GM18951 (cell line): ENCODE measurements at regions not wholly inside any gene's neighbourhood (a gene's known extent, or its start where the extent isn't known, plus 50 kb on each side); places are given as distances from the start of the nearest gene placed in this dataset.

Experiments used
- POLR2A ChIP-seq: IDR thresholded peaks from 4 replicates; pipeline ENCODE4 v1.6.1; 2011; ENCODE audit warnings: mild to moderate bottlenecking; ENCODE audit not compliant: insufficient read length, insufficient read depth; ENCODE audit errors: extremely low read depth
- in situ Hi-C: fragments of 300-500 bp; cut with MboI; formaldehyde crosslinking; loops from one replicate; pipeline ENCODE4 v1.12.0; 2022; ENCODE audit warnings: low sequenced_read_pairs, mixed read lengths, inconsistent platforms; ENCODE audit not compliant: unreplicated experiment

DNA sequence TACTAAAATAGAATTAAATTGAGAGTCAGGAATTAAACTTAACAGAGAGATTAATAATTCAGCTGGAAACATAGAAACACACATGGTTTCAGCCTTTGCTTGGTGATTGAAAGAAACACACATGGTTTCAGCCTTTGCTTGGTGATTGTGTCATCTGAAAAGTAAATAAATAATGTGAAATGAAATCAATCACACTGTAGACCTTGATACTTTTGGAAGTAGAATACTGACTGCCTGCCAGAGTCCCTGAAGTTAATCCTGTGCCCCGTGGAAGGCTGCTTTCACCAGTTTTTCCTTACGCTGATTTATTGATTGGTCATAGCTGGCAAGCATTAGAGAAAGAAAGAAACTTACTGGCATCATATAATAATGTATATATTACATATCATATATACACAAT is 1252.7 kb upstream of the FAM98A start:
- no peak for TF ChIP-seq POLR2A
- in situ Hi-C loops, result no loop called here

DNA sequence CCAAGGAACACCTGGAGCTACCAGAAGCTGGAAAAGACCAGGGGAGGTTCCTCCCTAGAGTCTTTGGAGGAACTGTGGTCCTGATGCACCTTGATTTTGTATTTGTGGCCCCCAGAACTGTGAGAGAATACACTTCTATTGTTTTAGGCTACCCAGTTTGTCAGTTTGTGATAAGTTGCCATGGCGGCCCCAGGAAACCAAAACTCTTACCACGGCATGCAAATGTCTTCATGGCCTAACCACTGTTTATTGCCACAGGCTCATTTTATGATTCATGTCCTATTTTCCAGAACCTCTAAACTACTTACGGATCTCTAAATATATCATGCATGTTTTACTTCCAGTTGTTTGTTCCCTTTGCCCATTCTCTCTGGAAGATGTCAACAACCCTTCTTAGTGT is 1250.7 kb upstream of the FAM98A start:
- in situ Hi-C loops, result no loop called here
- no peak for TF ChIP-seq POLR2A

DNA sequence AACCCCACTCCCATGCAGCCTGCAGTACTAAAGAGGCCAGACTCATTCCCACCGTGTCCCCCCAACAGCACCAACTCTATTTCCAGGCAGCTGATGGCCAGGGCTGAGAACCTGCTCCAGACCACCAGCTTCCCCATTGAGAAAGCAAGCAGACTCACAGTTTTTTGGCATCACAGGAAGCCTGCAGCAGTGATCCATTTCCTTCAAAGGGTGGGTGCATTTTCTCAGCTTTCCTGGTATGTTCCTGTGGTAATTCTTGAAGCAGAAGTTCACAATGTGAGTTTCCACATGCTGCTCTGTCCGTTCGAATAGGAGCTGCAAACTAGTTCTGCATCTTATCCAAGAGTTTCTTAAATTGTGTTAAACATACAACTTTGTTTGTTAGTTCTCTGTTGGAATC is 1249.6 kb upstream of the FAM98A start:
- in situ Hi-C loops, result no loop called here
- TF ChIP-seq POLR2A, result no peak

DNA sequence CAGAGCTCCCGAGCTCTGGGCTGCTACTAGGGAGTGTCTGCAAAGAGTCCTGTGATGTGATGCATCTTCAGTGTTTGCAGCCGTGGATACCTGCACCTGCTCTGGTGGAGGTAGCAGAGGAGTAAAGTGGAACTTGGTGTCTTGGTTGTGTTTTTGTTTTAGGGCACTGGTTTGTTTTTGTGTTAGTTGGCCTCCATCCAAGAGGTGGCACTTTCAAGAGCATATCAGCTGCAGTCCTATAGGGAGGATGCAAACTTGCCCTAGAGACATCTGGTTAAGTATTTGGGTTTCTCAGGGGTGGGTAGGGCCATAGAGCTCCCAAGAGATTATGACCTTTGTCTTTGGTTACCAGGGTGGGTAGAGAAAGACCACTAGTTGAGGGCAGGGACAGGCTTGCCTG is 1249.0 kb upstream of the FAM98A start:
- in situ Hi-C loops, result no loop called here

DNA sequence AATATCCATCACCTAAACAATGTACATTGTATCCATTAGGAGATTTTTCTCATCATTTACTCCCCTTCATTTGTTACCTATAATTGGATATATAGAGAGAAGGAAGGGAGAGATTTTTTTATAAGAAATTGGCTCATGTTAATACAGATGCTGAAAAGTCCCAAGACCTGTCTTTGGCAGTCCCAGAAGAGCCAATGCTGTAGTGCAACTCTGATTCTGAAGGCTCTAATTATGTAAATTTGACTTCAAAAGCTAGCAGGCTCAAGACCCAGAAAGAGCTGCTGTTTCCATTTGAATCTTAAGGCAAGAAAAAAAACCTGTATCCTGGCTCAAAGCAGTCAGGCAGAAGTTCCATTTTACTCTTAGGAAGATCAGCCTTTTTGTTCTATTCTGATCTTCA is 1245.5 kb upstream of the FAM98A start:
- TF ChIP-seq POLR2A, result no peak
- in situ Hi-C loops, result no loop called here

More for the DNA sequence above, 1249.0 kb upstream of the FAM98A start:
- TF ChIP-seq POLR2A, result no peak

DNA sequence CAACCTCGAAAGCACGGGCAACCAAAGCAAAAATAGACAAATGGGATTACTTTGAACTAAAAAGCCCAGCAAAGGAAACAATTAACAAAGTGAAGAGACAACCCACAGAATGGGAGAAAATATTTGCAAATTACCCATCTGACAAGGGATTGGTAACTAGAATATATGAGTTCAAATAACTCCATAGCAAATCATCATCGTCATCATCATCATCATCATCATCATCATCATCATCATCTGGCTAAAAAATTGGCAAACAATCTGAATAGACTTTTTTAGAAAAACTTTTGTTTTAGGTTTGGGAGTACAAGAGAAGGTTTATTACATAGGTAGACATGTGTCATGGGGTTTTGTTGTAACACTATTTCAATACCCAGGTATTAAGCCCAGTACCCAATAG is 1239.3 kb upstream of the FAM98A start:
- no peak for TF ChIP-seq POLR2A
- in situ Hi-C loops, result no loop called here

DNA sequence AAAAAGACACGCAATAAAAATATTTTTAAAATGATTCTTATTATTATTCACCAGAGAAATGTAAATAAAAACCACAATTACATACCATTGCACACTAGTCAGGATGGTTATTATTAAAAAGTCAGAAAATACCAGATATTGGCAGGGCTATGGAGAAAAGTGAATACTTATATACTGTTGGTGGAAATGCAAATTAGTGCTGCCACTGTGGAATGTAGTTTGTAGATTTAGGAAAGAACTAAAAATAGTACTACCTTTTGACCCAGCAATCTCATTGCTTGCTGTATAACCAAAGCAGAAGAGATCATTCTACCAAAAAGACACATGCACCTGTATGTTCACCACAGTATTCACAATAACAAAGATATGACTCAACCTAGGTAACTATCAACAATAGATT is 1237.3 kb upstream of the FAM98A start:
- no peak for TF ChIP-seq POLR2A
- in situ Hi-C loops, result no loop called here

DNA sequence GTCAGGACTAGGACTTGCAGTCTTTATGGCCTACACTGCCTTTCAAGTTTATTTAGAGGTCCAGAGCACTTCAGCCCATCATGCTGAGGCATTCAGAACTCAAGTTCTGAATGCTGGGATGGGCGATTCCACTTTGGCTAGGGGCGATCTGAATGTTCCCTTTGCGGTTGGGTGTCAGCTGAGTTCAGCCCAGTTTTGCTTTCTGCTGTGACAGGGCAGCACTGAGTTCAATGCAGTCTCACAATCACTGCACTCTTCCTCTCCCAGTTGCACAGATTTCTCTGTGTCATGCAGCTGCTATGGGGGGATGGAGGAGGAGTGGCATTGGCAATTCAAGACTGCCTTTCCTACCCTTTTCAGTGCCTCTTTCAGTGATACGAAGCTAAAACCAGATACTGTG is 1232.0 kb upstream of the FAM98A start:
- no peak for TF ChIP-seq POLR2A
- in situ Hi-C loops, result no loop called here

DNA sequence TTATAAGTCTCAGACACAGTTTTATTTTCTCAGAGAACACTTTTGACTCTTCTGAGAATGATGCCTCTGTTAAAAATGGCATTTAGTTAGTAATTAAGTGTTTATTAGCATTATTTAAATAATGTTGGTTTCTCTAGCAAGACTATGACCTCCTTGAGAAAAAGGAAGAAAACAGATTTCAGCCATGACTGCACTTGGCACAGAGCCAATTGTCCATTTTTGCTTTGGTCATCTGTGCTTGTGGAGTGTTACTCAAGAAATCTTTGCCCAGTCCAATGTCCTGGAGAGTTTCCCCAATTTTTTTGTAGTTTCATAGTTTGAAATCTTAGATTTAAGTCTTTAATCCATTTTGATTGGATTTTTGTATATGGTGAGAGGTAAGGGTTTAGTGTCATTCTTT is 1229.4 kb upstream of the FAM98A start:
- TF ChIP-seq POLR2A, result no peak
- in situ Hi-C loops, result no loop called here

DNA sequence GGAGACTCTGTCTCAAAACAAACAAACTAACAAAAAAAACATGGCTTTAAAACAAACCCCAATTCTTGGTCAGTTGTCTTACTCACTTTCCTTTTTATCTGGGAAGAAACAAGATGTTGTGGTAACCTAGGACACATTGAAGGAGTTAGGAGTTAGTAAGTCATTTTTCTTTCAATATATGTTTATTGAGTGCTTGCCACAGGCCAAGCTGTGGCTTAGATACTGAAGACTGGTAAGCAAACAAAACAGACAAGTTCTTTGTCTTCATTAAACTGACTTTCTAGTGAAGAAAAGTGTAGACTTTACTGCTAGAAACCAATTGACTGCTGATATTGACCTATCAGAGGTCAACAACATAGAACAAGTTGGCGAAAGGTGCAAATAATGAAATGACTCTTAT is 1228.3 kb upstream of the FAM98A start:
- no peak for TF ChIP-seq POLR2A
- in situ Hi-C loops, result no loop called here

DNA sequence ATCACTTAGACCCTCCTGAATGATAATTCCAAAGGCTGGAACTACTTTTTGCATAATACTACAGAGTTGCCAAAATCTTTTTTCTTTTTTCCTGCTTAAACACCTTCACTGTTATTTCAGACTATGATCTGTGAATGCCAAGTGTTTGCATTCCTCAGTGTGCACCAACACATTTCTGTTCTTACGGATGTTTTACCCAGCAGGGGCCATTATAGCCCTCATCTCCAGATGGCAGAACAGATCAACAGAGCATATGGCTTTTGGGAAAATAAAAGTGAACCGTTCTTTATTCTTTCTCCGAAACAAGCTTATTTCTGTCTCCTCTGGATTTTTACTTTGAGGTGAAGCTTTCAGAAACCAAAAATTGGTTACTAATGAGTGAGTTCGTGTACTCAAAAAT is 1226.6 kb upstream of the FAM98A start:
- TF ChIP-seq POLR2A, result no peak
- in situ Hi-C loops, result no loop called here

DNA sequence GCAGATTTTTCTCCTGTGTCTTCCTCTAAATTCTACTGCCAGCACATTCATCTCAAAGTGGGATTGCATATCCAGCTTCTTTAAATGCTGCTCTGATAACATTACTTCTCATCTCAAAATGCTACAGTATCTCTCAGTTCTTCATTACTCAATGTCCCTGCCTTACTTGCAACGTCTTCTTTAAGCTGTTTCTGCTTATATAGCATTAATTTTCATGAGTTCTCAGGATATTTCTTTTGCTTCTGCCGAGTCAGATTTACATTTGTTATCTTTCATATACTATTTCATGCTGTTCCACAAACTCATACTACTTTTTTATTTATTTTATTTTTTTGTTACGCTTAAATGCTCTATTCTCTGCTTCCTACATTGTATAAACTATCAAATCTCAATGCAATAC is 1223.5 kb upstream of the FAM98A start:
- in situ Hi-C loops, result no loop called here
- no peak for TF ChIP-seq POLR2A

DNA sequence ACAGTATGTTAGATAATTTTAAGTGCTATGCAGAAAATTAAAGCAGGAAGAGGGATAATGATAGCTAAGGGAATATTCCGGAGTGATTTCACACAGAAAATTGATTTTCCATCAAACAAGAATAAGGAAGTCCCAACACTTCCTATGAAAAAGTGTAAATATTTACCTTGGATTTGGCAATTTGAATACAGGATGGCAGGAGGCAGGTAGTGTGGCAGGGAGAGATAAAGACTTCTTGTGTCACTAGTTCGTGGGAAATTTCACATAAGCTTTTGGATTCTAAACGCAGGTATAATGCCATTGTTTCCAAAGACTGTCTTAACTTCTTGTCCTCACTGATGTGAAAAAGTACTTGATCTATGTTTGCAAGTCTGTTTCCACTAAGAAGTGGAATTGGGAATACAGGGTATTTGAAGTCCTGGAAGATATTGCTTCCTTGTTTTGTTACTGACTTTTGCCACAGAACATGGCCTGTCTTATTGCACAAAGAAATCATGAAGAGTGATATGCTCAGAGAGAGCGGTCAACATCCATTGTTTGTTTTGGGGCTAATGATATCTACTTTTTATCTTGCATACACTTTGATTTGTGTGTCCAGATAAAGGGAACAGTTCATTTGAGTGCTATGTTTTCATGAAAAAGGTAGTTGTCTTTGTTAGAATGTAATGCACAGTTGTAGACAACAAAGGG is 1216.1 kb upstream of the FAM98A start:
- TF ChIP-seq POLR2A, result no peak
- in situ Hi-C loops, result no loop called here

DNA sequence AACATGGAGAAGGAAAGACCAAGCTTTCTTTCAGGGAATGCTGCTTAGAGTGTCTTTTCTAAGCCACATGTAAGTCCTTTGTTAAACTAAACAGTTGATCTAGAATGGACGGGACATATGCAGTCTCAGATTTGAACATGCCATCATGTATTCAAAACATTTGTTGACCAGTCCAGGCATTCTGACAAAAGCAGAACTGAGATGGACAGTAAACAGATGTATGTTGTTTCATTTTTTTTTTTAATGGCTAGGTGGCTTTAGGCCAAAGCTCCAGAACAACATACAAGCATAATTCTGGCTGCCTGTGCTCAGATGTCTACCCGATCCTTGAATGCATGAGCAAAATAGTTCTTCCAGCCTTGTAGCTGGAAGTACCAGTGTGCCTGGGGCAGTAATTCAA is 1211.4 kb upstream of the FAM98A start:
- TF ChIP-seq POLR2A, result no peak
- in situ Hi-C loops, result no loop called here

DNA sequence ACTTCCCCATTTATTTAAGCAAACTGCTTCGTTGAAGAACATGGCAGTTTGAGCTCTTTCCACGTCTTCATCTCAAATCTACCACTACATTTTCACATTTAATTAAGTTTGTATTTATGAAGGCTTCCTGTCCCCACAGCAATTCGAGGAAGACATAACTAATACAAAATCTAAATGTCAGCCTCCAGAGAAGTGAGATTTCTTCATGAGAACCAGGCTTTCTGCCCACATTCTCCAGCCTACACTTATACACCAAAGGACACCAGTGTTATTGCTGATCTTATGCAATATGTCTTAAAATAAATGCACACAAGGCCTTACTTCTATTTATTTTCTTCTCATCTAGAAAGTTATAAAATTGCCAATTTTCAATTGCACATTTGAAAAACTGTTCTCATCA is 1209.3 kb upstream of the FAM98A start:
- no peak for TF ChIP-seq POLR2A
- in situ Hi-C loops, result no loop called here

DNA sequence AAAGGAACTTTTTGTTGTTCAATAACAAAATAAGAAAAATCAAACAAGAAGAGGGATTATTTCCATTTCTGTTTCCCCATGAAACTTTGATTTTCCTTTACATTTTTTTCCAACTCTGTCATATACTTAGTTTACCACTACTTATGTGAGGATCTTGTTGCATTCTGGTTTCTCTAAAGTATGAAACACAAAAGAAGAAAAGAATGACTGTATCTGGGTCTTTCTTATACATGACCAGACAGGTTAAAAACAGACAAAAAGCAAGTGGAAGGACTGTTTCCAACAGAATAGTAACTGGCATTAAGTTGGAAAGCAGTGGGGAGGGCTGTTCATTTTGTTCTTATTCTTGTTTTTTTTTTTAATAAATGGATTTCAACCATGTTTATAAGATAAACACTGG is 1207.8 kb upstream of the FAM98A start:
- in situ Hi-C loops, result no loop called here
- TF ChIP-seq POLR2A, result no peak

DNA sequence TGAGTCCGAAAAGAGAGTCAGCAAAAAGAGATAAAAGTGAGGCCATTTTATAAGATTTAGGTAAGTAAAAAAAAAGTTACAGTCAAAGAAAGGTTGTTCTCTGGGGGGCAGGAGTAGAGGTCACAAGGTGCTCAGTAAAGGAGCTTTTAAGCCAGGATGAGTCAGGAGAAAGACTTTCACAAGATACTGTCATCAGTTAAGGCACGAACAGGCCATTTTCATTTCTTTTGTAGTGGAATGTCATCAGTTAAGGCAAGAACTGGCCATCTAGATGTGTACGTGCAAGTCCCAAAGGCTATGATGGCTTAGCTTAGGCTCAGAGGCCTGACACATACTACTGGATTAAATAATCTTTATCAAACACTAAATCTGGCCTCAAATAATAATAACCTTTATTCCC is 1207.3 kb upstream of the FAM98A start:
- no peak for TF ChIP-seq POLR2A
- in situ Hi-C loops, result no loop called here
